22Rv1 (cell line): ENCODE measurements at regions not wholly inside any gene's neighbourhood (a gene's known extent, or its start where the extent isn't known, plus 50 kb on each side); places are given as distances from the start of the nearest gene placed in this dataset.

ENCODE experiments used
- CTCF ChIP-seq: fragments of 450-650 bp; IDR thresholded peaks from 2 replicates; pipeline ENCODE4 v1.5.1; 2017; ENCODE audit warnings: mild to moderate bottlenecking
- ZFX ChIP-seq: fragments of 450-650 bp; IDR thresholded peaks from 2 replicates; pipeline ENCODE4 v1.6.1; 2017; ENCODE audit warnings: antibody characterized with exemption, borderline replicate concordance

GRCh38 chr6:113696960-113697359 lies 160.2 kb upstream of the MARCKS start:
- no peak for TF ChIP-seq CTCF
- TF ChIP-seq ZFX = no peak
